GM18519 (cell line): ENCODE measurements at regions not wholly inside any gene's neighbourhood (a gene's known extent, or its start where the extent isn't known, plus 50 kb on each side); places are given as distances from the start of the nearest gene placed in this dataset.
"Not testable (repeated sequence)": the region's sequence is repeated elsewhere in the genome, so short reads cannot be mapped to it uniquely, and the experiment has no call there.

Source experiments
- ATAC-seq: cut with Tn5 transposase; IDR thresholded peaks from one replicate; pipeline ENCODE4 v1.9.1; 2021; ENCODE audit warnings: mild to moderate bottlenecking, moderate library complexity; ENCODE audit not compliant: unreplicated experiment, low FRiP score

DNA sequence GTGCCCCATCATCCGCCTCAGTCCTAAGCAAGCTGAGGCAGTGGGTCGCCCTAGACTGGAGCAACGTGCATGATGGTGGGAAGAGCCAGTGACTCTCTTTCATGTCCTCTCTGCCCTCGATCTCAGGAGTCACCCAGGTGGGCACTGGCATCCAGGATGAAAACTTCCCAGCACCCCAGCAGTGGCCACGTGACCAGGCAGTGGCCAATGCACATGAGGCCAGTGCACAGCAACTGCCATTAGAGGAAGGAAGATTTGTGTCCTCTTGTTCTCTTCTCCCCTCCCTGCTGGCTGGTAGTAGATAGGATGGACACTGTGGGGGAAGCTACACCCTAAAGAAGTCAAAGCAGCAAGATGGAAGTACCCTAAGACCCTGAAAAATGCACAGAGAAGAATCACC is 334.1 kb upstream of the SULF2 start:
- ATAC-seq, result not testable (repeated sequence)

DNA sequence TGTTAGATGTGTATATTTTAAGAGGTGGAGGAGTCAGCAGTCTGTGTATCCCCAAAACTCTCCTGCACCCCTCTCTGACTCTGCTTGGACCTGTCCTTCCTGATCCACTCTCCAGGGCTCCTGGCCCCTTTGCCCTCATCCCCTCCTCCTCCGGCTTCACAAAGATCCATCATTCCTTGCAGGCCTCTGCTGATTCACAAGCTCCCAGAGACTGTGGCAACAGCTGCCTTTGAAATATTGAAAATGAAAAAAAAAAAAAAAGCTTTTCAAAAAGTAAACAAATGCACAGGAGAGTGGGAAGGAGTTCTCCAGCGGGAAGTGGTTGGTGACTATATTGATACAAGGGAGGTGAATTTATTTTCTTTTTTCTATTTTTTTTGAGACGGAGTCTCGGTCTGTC is 330.2 kb upstream of the SULF2 start:
- no peak for ATAC-seq

DNA sequence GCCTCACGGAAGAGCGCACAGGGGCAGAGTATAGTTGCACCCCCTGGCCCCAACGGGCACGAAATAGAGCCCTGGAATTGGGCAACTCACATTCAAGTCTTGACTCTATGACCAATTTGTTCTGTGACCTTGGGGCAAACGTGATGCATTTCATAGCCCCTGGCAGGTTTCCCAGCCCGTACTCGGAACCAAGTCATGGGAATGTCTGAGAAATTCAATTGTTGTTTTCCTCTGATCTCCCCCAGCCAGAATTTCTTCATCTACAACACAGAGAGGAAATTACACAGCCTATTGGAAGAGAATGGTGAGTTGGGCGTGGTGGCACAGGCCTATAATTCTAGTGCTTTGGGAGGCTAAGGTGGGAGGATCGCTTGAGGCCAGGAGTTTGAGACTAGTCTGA is 322.3 kb upstream of the SULF2 start:
- no peak for ATAC-seq

DNA sequence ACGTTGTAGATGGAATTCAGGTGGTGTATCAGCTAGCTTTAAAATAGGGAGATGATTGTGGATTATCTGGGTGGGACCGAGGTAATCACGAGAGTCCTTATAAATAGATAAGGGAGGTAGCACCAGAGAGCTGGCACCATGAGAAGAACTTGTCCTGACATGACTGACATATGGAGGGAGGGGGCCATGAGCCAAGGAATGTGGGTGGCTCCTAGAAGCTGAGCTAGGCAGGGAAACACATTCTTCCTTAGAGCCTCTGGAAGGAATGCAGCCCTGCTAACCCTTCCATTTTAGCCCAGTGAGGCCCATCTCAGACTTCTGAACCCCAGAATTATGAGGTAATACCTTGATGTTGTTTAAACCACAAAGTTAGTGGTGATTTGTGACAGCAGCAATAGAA is 321.1 kb upstream of the SULF2 start:
- no peak for ATAC-seq

DNA sequence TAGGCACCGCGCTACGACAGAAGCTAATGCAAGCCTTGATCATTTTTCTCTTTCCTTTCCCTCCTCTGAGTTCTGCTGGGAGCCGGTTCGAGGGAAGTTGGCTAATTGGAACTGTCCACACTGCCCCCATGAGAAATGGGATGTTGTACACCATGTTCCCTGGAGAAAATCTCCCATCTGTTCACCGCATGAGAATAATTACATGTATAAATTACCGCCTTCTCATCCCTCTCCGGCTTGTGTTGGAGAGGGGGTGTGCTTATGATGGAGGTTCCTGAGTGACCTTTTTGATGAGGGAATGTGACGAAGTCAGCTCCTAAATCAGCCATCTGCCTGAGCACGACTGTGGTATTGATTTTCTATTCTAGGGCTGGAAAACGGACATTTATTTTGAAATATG is 320.2 kb upstream of the SULF2 start:
- ATAC-seq, result no peak

DNA sequence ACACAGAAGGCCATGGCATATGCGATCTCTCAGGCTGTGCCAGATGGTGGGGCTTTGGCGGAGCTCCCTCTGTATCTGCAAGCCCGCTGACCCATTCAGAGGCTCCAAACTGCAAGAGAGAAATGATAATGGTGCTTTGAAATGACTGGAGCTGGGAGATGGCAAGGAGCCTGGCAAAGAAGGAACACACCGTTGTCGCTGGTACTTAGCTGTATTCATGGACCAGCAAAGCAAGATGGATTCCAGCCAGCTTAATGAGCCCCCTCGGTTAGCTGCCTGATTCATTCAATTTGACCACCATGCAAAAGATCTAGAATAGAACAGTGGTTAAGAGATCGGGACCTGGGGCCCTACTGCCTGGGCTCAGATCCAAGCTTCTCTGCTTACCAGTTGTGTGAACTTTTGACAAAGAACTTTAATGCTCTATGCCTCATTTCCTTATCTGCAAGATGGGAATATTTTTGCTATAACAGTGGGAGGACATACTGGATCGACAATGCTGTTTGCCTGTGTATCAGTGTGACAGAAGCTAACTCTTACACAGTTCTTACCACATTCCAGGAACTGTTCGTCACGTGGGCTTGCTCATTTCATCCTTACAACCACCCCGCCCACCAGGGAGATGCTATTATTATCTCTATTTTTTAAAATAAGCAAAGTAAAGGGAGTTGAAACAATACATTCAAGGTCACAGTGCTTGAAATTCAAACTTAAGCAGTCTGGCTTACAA is 317.8 kb upstream of the SULF2 start:
- ATAC-seq, result no peak

DNA sequence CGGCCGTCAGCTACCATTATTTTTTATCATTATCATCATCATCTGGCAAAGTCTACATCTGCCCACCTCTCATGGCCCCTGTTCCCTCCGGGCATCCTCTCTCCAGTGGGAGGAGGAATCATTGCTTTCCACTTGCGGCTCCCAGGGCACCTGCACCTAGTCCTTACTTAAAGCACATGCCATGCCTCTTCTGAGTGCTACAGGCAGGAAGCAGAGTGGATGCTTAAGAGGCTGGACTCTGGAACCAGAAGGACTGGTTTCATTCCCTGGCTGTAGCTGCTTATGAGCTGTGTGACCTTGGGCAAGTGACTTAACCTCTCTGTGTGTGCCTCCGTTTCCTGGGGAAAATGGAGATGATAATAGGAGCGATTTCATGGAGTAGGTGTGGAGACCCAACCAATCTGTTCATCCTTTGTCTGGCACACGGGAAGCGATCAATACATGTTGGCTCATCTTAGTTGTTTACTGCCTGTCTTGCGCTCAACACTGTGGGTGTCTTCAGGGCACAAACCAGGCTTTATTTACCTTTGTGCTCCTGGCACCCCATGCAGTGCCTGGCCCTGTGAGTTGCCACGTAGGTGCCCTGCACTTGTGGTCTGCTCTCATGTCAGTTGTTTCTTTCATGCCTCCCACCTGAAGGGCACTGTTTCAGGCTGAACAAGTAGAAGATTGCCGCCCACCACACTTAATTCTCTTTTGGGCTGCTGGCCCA is 317.0 kb upstream of the SULF2 start:
- ATAC-seq, result no peak

DNA sequence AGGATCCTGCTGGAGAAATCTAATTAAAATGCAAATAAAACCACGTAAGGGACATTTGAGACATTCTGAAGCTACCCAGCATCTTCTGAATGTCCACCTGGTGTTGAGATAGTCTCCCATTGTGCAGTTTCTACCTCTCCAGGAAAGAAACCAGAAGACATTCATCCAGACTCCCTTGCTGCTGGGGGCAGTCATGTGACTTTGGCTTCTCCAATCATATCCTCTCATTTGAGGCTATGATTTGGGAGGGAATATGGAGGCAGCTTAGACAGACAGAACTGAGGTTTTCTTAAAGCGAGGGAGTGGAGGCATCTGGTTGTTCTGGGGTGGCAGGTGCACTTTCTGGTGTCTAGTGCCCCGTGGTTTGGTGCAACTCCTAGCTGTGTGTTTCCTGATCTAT is 315.2 kb upstream of the SULF2 start:
- no peak for ATAC-seq

DNA sequence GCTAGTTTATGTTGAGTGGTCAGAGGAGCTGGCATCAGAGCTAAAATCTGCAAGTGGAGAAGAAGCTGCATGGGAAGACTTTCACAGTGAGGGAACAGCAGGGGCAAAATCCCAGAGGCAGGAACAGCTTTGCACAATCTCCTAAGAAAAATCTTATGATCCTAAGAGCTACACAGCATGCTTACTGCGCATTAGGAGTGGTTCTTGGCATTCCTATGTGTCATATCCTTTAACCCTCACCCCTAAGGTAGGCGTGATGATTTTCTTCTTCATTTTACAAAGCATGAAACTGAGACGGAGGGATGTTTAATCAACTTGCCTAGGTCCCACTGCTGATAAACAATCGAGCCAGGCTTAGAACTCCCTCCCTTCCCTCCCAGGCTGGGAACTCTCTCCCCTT is 313.6 kb upstream of the SULF2 start:
- ATAC-seq, result no peak

DNA sequence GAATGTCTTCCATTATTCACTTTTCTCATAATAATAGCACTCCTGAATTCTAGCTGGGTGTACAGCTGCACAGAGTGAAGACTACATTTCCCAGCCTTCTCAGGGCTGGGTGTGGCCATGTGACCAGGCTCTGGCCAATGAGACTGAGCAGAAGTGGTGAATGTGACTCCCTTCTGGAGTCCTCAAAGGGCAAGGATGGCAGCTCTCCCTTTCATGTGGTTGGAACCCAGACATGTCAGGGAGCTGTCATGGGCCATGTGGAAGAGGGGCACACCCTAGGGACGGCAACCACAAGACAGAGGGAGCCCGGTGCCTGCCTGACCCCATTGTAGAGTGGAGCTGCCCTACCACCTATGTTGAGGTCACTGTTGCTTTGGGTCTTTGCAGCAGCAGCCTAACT is 312.8 kb upstream of the SULF2 start:
- no peak for ATAC-seq

DNA sequence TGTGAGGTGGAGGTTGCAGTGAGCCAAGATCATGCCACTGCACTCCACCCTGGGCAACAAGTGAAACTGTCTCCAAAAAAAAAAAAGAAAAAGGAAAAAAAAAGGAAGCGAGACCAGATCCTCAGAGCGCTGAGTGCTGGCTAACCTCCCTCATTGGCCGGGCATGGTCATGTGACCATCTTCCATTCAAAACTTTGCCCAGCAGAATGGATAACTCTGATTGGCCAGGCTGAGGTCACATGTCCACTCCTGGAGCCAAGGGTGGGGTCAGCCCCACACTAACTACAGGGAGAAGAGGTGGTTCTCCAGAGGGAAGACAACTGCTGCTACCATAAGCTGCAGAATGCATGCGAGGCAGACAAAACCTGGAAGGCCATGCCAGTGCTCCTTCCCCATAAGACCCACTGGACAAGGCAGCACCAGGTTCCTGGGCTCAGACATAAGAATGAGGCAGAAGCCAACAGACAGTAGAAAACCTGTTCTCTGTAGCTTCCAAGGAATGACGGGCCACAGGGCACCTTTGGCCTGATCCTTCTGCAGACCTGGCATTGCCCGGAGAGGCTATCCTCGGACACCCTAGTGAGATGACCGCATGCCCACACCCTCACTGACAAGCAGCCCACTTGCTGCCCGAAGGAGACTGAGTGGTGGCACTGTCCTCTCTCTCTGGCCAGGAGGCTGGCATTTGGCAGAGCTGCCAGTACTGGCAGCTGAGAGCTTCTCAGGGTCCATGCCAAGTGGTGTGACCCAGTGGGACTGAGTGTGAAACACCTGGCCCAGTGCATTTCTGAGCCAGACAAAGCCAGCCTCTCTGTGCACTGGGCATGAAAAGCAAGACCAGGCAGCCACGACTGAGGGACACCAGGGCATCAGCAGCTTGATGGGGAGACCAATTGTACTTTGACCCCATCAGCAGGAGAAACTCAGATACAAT is 311.9 kb upstream of the SULF2 start:
- no peak for ATAC-seq

DNA sequence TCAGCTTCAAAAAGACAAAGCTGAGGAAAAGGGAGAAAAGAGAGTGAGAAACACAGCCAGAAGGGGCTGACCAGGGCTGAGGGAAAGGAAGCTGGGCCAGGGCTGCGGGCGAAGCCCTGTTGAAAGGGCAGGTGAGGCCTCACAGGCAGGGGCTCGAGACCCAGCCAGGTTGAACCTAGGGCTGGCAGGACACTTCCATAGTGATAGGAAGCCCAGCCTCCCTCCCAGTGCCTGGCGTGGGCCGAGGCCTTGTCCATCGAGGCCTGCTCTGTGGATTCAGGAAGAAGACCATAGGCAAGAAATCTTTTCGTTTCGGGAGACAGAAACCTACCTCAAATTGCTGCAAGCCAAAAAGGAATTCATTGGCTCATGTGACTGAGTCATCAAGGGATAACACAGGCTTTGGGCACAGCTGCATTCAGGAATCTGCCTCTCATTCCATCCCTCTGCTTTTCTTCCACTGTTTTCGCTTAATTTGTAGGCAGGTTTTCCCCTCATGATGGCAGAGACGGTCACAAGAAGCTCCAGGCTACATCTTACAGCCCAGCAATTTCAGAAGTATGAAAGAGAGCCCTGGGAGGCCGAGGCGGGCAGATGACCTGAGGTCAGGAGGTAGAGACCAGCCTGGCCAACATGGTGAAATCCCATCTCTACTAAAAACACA is 311.1 kb upstream of the SULF2 start:
- no peak for ATAC-seq

DNA sequence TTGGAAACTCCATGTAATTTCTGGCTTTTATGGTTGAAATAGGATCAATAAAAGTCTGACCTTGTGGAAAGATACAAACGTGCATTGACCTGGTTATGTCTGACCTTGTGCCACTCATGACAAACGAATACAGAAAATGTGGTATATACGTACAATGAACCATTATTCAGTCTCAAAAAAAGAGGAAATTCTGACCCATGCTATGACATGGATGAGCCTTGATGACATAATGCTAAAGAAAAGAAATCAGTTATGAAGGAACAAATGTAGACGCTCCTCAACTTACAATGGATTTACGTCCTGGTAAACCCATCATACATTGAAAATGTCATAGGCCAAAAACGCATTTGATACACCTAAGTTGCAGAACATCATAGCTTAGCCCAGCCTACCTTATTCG is 309.7 kb upstream of the SULF2 start:
- no peak for ATAC-seq

DNA sequence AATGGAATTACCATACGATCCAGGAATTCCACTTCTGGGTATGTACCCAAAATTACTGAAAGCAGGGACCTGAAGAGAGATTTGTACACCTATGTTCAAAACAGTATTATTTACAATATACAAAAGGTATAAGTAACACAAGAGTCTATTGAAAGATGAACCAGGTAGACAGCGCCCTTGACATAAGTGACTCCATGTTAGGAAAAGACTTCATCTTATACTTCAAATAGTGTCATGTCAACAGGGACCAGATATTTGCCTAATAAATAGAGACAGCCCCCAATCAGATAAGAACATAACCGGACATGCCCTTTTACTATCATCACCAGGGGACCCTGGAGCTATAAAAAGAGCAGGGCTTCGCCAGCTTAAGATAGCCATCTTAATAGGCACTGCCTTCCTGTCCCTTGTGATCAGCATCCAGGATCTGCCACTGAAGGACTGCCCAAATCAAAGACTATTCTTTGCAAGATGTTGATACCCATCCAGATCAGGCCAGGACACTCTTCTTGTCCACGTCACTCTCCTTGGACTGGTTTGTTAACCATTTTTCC is 309.0 kb upstream of the SULF2 start:
- no peak for ATAC-seq

DNA sequence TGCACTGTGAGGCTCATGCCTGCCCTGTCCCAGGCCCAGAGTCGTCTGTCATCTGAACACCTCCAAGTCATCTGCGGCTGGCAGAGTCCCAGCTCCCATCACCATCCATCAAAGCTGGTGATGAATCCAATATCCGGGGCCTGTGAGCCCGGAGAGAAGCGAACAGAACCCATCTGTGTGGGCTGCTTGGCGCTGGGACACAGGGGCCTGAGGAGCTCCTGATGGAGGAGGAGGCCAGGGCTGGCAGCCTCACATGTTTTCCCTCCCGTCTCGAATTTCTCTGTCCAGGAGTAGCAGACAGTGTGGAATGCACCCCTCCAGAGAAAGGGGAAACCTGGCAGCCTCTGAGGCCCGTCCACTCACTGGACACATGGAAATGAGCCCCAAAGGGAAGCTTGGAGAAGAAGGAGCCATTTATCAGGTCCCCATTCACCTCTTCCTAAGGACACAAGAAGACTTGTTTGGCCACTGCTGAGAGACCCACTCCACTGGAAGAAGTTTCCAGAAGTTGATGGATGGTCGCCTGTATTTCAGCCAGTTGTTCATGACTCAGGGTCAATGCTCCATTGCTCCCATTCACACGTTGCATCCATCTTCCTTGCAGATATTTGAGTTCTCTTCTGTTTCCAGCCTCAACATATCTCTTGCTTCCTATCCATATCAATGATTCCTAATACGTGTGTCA is 307.5 kb upstream of the SULF2 start:
- ATAC-seq, result no peak

DNA sequence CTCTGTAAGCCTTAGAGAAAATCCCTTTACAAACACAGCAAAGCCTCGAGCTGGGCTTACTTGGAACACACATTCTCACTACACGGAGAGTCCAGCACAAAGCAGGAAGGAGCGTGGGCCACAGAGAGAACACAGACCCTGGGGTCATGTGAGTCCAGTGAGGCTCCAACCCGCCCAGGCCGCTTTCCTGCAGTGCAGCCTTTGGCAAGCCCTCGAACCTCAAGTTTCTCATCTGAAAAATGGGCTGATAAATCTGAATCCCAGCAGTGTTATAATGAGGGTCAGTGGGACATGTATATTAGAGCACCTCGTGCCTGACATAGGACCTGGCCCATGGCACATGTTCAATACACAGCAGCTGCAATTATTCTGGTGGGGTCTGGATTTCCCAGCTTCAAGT is 305.5 kb upstream of the SULF2 start:
- no peak for ATAC-seq

DNA sequence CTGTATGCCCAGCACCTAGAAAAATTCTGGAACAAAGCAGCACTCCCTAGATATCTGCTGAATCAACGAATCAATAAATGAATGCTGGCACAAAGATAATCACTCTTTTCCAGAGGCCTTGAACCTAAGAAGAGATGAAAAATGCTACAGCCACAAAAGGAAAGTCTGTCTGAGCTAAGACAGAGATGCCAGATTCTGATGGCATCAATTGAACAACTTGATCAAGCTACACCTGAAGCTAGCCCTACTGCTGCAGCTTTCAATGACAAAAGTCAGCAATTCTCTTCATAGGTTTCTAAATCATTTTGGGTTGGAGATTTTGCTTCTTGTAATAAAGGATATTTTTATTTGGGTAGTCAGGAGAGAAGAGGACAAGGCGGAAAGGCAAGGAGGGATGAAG is 305.0 kb upstream of the SULF2 start:
- no peak for ATAC-seq

DNA sequence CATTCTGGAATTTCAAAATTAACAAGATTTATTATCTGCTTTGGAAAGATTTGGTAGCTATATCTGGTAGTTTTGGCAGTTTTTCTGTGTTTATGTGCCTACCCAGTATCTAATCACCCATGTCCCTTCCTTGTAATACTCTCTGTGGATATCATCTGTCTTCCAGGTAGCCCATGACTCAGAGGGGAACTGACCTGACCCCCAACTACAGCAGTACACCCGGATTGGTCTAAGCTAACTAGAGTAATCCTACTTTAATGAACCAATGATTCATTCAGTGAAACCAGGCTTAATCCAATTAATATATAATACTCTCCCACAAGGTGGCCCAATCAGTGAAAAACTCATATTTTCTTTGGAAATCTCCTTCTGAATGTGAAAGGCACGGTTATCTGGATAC is 295.3 kb upstream of the SULF2 start:
- no peak for ATAC-seq

DNA sequence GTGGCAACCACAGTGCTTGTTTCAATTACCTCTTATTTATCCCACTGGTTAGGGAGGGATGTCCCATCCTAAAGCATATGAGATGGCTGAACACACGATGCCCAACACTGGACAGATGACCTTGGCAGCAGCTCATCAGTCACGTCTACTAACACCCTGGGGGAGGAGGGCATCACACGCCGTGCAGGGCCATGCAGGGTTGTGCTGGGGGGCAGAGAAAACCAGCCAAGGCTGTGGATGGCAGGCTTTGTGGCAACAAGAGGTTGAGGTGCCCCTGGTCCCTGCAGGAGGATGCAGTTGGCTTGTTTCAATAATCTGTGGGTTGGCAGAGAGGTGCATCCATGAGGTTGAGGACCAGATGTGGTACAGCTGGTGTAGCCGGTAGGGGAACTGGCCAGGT is 293.7 kb upstream of the SULF2 start:
- ATAC-seq, result no peak

DNA sequence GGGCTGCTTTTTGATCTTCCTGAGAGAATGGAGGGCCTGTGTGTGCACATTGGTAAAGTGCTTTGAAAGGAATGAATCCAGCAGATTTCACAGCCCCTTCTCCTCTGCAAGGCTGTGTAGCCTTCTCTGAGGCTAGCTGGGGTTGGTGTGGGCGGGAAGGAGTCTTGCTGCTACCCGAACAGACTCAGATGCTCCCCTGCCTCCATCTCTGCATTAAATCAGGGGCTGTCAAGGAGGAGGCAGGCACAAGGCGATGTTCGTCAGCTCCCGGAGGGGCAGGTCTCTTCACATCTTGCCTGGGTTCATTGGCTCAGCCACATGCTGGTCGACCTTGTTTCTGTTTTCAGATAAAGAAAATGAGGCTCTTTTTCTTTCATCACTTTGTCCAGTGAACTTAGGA is 291.5 kb upstream of the SULF2 start:
- ATAC-seq, result no peak
